ENCODE measurements at regions not wholly inside any gene's neighbourhood (a gene's known extent, or its start where the extent isn't known, plus 50 kb on each side); places are given as distances from the start of the nearest gene placed in this dataset.
"Not testable (repeated sequence)": the region's sequence is repeated elsewhere in the genome, so short reads cannot be mapped to it uniquely, and the experiment has no call there.

GRCh38 chr6:105519954-105520353 is 117.1 kb upstream of the PREP start:
- H3K79me2 ChIP-seq (ENCODE audit: insufficient read depth, low read length) = no peaks in the 10 kb centered on the region
- no peaks in the 10 kb centered on the region for H3K36me3 ChIP-seq (replicated peaks in 1 of 2; ENCODE audit: control insufficient read depth in 1 of 2, insufficient read depth in 2 of 2, low read length in 2 of 2)
- no peak for DNase-seq (ENCODE audit: low spot score)
- ATAC-seq = no peak
- no peaks in the 10 kb centered on the region; a peak in 1 of 5 replicates for H3K27me3 ChIP-seq (ENCODE audit: control insufficient read depth in 1 of 2, insufficient read depth in 2 of 2, low read length in 2 of 2)
- WGBS (ENCODE audit: low lambda C conversion rate) = 0% methylated on average over 3 of the region's 3 CpGs
- intact Hi-C loops (cut with micrococcal nuclease; ENCODE audit: unreplicated experiment) = no loop called here
- POLR2A ChIA-PET = no interaction called here
- no peaks in the 10 kb centered on the region for H3K9me3 ChIP-seq (ENCODE audit: low read length)
- TF ChIP-seq ZMAT5 (CRISPR knock-in tag; IDR thresholded peaks at IDR 0.05; ENCODE audit: borderline replicate concordance, low read depth) (no peak), RFX3 (CRISPR knock-in tag; IDR thresholded peaks at IDR 0.05) (no peak), ZNF10 (CRISPR knock-in tag; IDR thresholded peaks at IDR 0.05; ENCODE audit: borderline replicate concordance, low read depth) (no peak), ZHX2 (IDR thresholded peaks at IDR 0.05; ENCODE audit: low read depth) (no peak), ZHX2 (CRISPR knock-in tag; IDR thresholded peaks at IDR 0.05; ENCODE audit: borderline replicate concordance) (no peak), ATRX (CRISPR knock-in tag; IDR thresholded peaks at IDR 0.05; ENCODE audit: borderline replicate concordance) (no peak), TMF1 (CRISPR knock-in tag; IDR thresholded peaks at IDR 0.05; ENCODE audit: low read depth) (no peak), FLYWCH1 (CRISPR knock-in tag; IDR thresholded peaks at IDR 0.05) (no peak), ZBTB37 (CRISPR knock-in tag; IDR thresholded peaks at IDR 0.05) (no peak), GABPB1 (CRISPR knock-in tag; IDR thresholded peaks at IDR 0.05) (no peak), ZNF510 (CRISPR knock-in tag; IDR thresholded peaks at IDR 0.05; ENCODE audit: low read depth) (no peak), CHD2 (IDR thresholded peaks at IDR 0.05; ENCODE audit: low read depth, low read length) (no peak), RAD21 (CRISPR knock-in tag; IDR thresholded peaks at IDR 0.05) (no peak), MZF1 (CRISPR knock-in tag; IDR thresholded peaks at IDR 0.05; ENCODE audit: borderline replicate concordance) (no peak)
- no peak overlapping the region for H3K4me3 ChIP-seq (replicated peaks in 1 of 3; ENCODE audit: insufficient read depth in 1 of 3, low read depth in 2 of 3, low read length in 3 of 3)
- FAIRE-seq = no peak
- H2AFZ ChIP-seq (ENCODE audit: low read length) = no peak overlapping the region
- no peak overlapping the region for H3K9ac ChIP-seq (ENCODE audit: insufficient read depth, low read depth, low read length)
- no peaks in the 10 kb centered on the region for H3K4me1 ChIP-seq (ENCODE audit: insufficient read depth, low read length)
- CTCF ChIA-PET (ENCODE audit: low intra/inter-chr PET ratio, low total read pairs) = no interaction called here
- in situ Hi-C loops (cut with HindIII; ENCODE audit: extremely low pct_ligation_motif_present, low pct_unique_long_range_greater_than_20kb) = no loop called here
- no peaks in the 10 kb centered on the region for H4K20me1 ChIP-seq (ENCODE audit: insufficient read depth, low read length)
- H3K27ac ChIP-seq (ENCODE audit: extremely low read length, insufficient read depth, low read length) = no peak overlapping the region
- BruUV-seq (replicated peaks) = no TSS peak
- H3K4me2 ChIP-seq (ENCODE audit: low read depth, low read length) = no peak overlapping the region

- intact Hi-C loops (cut with micrococcal nuclease; ENCODE audit: unreplicated experiment); FAIRE-seq; H2AFZ ChIP-seq (ENCODE audit: low read length); CTCF ChIA-PET (ENCODE audit: low intra/inter-chr PET ratio, low total read pairs); H4K20me1 ChIP-seq (ENCODE audit: insufficient read depth, low read length); in situ Hi-C loops (cut with HindIII; ENCODE audit: extremely low pct_ligation_motif_present, low pct_unique_long_range_greater_than_20kb); H3K4me3 ChIP-seq (replicated peaks in 1 of 3; ENCODE audit: insufficient read depth in 1 of 3, low read depth in 2 of 3, low read length in 3 of 3); H3K9ac ChIP-seq (ENCODE audit: insufficient read depth, low read depth, low read length); H3K27ac ChIP-seq (ENCODE audit: extremely low read length, insufficient read depth, low read length); H3K79me2 ChIP-seq (ENCODE audit: insufficient read depth, low read length); H3K27me3 ChIP-seq (ENCODE audit: control insufficient read depth in 1 of 2, insufficient read depth in 2 of 2, low read length in 2 of 2); H3K4me2 ChIP-seq (ENCODE audit: low read depth, low read length); H3K36me3 ChIP-seq (replicated peaks in 1 of 2; ENCODE audit: control insufficient read depth in 1 of 2, insufficient read depth in 2 of 2, low read length in 2 of 2); BruUV-seq (replicated peaks); POLR2A ChIA-PET; H3K4me1 ChIP-seq (ENCODE audit: insufficient read depth, low read length); DNase-seq (ENCODE audit: low spot score); ATAC-seq; H3K9me3 ChIP-seq (ENCODE audit: low read length): not testable (repeated sequence)
- WGBS (ENCODE audit: low lambda C conversion rate) = 3% methylated on average over 4 of the region's 4 CpGs
These were observed 116.1 kb upstream of the PREP start for GRCh38 chr6:105518993-105519392.
